HL-60 (cell line): ENCODE measurements at regions not wholly inside any gene's neighbourhood (a gene's known extent, or its start where the extent isn't known, plus 50 kb on each side); places are given as distances from the start of the nearest gene placed in this dataset.

Experiments used
- CTCF ChIP-seq: IDR thresholded peaks from one replicate; pipeline ENCODE4 v1.5.1; 2011; ENCODE audit warnings: low read length, control low read depth, inconsistent platforms; ENCODE audit not compliant: insufficient read depth
- GABPA ChIP-seq: IDR thresholded peaks from 2 replicates; pipeline ENCODE4 v1.6.1; 2012; ENCODE audit warnings: low read depth
- POLR2AphosphoS5 ChIP-seq: IDR thresholded peaks from 2 replicates; pipeline ENCODE4 v1.6.1; 2012; ENCODE audit warnings: low read depth
- TF ChIP-seq, protein P1 (sequence below): IDR thresholded peaks from 2 replicates; pipeline ENCODE4 v1.6.1; 2012; ENCODE audit warnings: low read depth; ENCODE audit not compliant: insufficient replicate concordance

- TF ChIP-seq CTCF (no peak), POLR2AphosphoS5 (no peak), GABPA (no peak)
- TF ChIP-seq, protein P1, sequence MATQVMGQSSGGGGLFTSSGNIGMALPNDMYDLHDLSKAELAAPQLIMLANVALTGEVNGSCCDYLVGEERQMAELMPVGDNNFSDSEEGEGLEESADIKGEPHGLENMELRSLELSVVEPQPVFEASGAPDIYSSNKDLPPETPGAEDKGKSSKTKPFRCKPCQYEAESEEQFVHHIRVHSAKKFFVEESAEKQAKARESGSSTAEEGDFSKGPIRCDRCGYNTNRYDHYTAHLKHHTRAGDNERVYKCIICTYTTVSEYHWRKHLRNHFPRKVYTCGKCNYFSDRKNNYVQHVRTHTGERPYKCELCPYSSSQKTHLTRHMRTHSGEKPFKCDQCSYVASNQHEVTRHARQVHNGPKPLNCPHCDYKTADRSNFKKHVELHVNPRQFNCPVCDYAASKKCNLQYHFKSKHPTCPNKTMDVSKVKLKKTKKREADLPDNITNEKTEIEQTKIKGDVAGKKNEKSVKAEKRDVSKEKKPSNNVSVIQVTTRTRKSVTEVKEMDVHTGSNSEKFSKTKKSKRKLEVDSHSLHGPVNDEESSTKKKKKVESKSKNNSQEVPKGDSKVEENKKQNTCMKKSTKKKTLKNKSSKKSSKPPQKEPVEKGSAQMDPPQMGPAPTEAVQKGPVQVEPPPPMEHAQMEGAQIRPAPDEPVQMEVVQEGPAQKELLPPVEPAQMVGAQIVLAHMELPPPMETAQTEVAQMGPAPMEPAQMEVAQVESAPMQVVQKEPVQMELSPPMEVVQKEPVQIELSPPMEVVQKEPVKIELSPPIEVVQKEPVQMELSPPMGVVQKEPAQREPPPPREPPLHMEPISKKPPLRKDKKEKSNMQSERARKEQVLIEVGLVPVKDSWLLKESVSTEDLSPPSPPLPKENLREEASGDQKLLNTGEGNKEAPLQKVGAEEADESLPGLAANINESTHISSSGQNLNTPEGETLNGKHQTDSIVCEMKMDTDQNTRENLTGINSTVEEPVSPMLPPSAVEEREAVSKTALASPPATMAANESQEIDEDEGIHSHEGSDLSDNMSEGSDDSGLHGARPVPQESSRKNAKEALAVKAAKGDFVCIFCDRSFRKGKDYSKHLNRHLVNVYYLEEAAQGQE = no peak
Observed at GRCh38 chr18:34492652-34493051, 217.4 kb upstream of the DTNA start.
